ENCODE measurements at regions not wholly inside any gene's neighbourhood (a gene's known extent, or its start where the extent isn't known, plus 50 kb on each side); places are given as distances from the start of the nearest gene placed in this dataset.
"Not testable (repeated sequence)": the region's sequence is repeated elsewhere in the genome, so short reads cannot be mapped to it uniquely, and the experiment has no call there.

- no peak for DNase-seq
Measured at GRCh38 chr10:81502677-81503359, 372.2 kb upstream of the NRG3 start.

GRCh38 chr10:81505777-81506176, 369.2 kb upstream of the NRG3 start:
- DNase-seq, result not testable (repeated sequence)

GRCh38 chr10:81514811-81515210, 360.2 kb upstream of the NRG3 start:
- DNase-seq, result no peak

- DNase-seq, result no peak
Measured at GRCh38 chr10:81520688-81521087, 354.3 kb upstream of the NRG3 start.

GRCh38 chr10:81524467-81524866, 350.5 kb upstream of the NRG3 start:
- no peak for DNase-seq

- no peak for DNase-seq
Measured at GRCh38 chr10:81532403-81532802, 342.6 kb upstream of the NRG3 start.

GRCh38 chr10:81534991-81535390, 340.0 kb upstream of the NRG3 start:
- no peak for DNase-seq

- no peak for DNase-seq
Measured at GRCh38 chr10:81541517-81541916, 333.5 kb upstream of the NRG3 start.

GRCh38 chr10:81546243-81546642, 328.8 kb upstream of the NRG3 start:
- DNase-seq, result no peak

- no peak for DNase-seq
Measured at GRCh38 chr10:81548160-81548559, 326.8 kb upstream of the NRG3 start.

- DNase-seq, result no peak
Measured at GRCh38 chr10:81564143-81564542, 310.9 kb upstream of the NRG3 start.

GRCh38 chr10:81569488-81569887, 305.5 kb upstream of the NRG3 start:
- no peak for DNase-seq

- no peak for DNase-seq
Measured at GRCh38 chr10:81570349-81570748, 304.6 kb upstream of the NRG3 start.

GRCh38 chr10:81570878-81571794, 303.9 kb upstream of the NRG3 start:
- no peak for DNase-seq

GRCh38 chr10:81575036-81575435, 300.0 kb upstream of the NRG3 start:
- no peak for DNase-seq

GRCh38 chr10:81576336-81576735, 298.7 kb upstream of the NRG3 start:
- no peak for DNase-seq

- DNase-seq, result no peak
Measured at GRCh38 chr10:81594991-81595390, 280.0 kb upstream of the NRG3 start.

GRCh38 chr10:81600185-81600584, 274.8 kb upstream of the NRG3 start:
- DNase-seq, result no peak

- no peak for DNase-seq
Measured at GRCh38 chr10:81603106-81603620, 271.8 kb upstream of the NRG3 start.

- not testable (repeated sequence) for DNase-seq
Measured at GRCh38 chr10:81644485-81644884, 230.5 kb upstream of the NRG3 start.

GRCh38 chr10:81655986-81656385, 219.0 kb upstream of the NRG3 start:
- DNase-seq, result no peak

GRCh38 chr10:81662837-81663236, 212.2 kb upstream of the NRG3 start:
- DNase-seq, result no peak

- not testable (repeated sequence) for DNase-seq
Measured at GRCh38 chr10:81664800-81665199, 210.2 kb upstream of the NRG3 start.

GRCh38 chr10:81674941-81675340, 200.1 kb upstream of the NRG3 start:
- DNase-seq, result no peak

Measured in NCI-H1105 (cell line).